NCI-H1092 (cell line): ENCODE measurements at regions not wholly inside any gene's neighbourhood (a gene's known extent, or its start where the extent isn't known, plus 50 kb on each side); places are given as distances from the start of the nearest gene placed in this dataset.

Experiments
- DNase-seq: peaks from one replicate; lab custom pipeline; 2025; lab: John Stamatoyannopoulos, UW

- DNase-seq: no peak
Observed at GRCh38 chr1:83725735-83726360, 273.1 kb downstream of the TTLL7 start.

- DNase-seq: no peak
Observed at GRCh38 chr1:83718338-83718737, 280.6 kb downstream of the TTLL7 start.

- no peak for DNase-seq
Observed at GRCh38 chr1:83717785-83718184, 281.1 kb downstream of the TTLL7 start.

GRCh38 chr1:83716641-83717040, 282.3 kb downstream of the TTLL7 start:
- no peak for DNase-seq

GRCh38 chr1:83715550-83715949, 283.4 kb downstream of the TTLL7 start:
- DNase-seq: no peak

GRCh38 chr1:83709662-83710061, 289.3 kb downstream of the TTLL7 start:
- DNase-seq: no peak

GRCh38 chr1:83706354-83706938, 292.5 kb downstream of the TTLL7 start:
- no peak for DNase-seq

GRCh38 chr1:83705091-83705490, 293.8 kb downstream of the TTLL7 start:
- DNase-seq: no peak

- no peak for DNase-seq
Observed at GRCh38 chr1:83704350-83704749, 294.6 kb downstream of the TTLL7 start.

GRCh38 chr1:83702356-83702755, 296.6 kb downstream of the TTLL7 start:
- no peak for DNase-seq

GRCh38 chr1:83701355-83701754, 297.6 kb downstream of the TTLL7 start:
- no peak for DNase-seq

GRCh38 chr1:83698644-83699043, 300.3 kb downstream of the TTLL7 start:
- no peak for DNase-seq

- DNase-seq: no peak
Observed at GRCh38 chr1:83697961-83698360, 301.0 kb downstream of the TTLL7 start.

- DNase-seq: no peak
Observed at GRCh38 chr1:83697220-83697619, 301.7 kb downstream of the TTLL7 start.

GRCh38 chr1:83694449-83694848, 304.5 kb downstream of the TTLL7 start:
- peak; percentile 10 for DNase-seq

GRCh38 chr1:83693427-83694126, 305.4 kb downstream of the TTLL7 start:
- DNase-seq: peak; percentile 12

GRCh38 chr1:83692524-83693381, 306.2 kb downstream of the TTLL7 start:
- DNase-seq: peak; percentile 25

GRCh38 chr1:83691953-83692500, 306.9 kb downstream of the TTLL7 start:
- DNase-seq: no peak

GRCh38 chr1:83689921-83690868, 308.7 kb downstream of the TTLL7 start:
- no peak for DNase-seq

- no peak for DNase-seq
Observed at GRCh38 chr1:83682132-83682531, 316.8 kb downstream of the TTLL7 start.

GRCh38 chr1:83676106-83676505, 322.8 kb downstream of the TTLL7 start:
- no peak for DNase-seq
